Upper lobe of left lung (tissue), 4 donors: ENCODE measurements at regions not wholly inside any gene's neighbourhood (a gene's known extent, or its start where the extent isn't known, plus 50 kb on each side); places are given as distances from the start of the nearest gene placed in this dataset.

ENCODE experiments used
- EP300 ChIP-seq, 4 donors: sonication (generic); formaldehyde crosslinking; IDR thresholded peaks; one replicate each; pipeline ENCODE4 v1.5.1; 2017; ENCODE audit warnings: antibody characterized with exemption in 4 of 4, control low read depth in 2 of 4
- POLR2A ChIP-seq, 4 donors: fragments of 450-650 bp; IDR thresholded peaks; one replicate each; pipeline ENCODE4 v1.5.1; 2016 to 2017; ENCODE audit warnings: antibody characterized with exemption in 4 of 4, mild to moderate bottlenecking in 2 of 4
- POLR2AphosphoS5 ChIP-seq, 2 donors: sonication (generic); formaldehyde crosslinking; IDR thresholded peaks; one replicate each; pipeline ENCODE4 v1.5.1; 2017; ENCODE audit warnings: antibody characterized with exemption in 2 of 2
- TF ChIP-seq, protein P1 (sequence below), 6 experiments: fragments of 450-650 bp in 4 of 6; fragments of 200-600 bp in 2 of 6; sonication (generic) in 2 of 6; IDR thresholded peaks; one replicate each; pipeline ENCODE4 v1.5.1; 2016 to 2019; ENCODE audit warnings: antibody characterized with exemption in 6 of 6

GRCh38 chr2:215635788-215636139, 199.9 kb upstream of the FN1 start:
- TF ChIP-seq, protein P1, sequence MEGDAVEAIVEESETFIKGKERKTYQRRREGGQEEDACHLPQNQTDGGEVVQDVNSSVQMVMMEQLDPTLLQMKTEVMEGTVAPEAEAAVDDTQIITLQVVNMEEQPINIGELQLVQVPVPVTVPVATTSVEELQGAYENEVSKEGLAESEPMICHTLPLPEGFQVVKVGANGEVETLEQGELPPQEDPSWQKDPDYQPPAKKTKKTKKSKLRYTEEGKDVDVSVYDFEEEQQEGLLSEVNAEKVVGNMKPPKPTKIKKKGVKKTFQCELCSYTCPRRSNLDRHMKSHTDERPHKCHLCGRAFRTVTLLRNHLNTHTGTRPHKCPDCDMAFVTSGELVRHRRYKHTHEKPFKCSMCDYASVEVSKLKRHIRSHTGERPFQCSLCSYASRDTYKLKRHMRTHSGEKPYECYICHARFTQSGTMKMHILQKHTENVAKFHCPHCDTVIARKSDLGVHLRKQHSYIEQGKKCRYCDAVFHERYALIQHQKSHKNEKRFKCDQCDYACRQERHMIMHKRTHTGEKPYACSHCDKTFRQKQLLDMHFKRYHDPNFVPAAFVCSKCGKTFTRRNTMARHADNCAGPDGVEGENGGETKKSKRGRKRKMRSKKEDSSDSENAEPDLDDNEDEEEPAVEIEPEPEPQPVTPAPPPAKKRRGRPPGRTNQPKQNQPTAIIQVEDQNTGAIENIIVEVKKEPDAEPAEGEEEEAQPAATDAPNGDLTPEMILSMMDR (IDR thresholded peaks at IDR 0.05): no peak
- TF ChIP-seq POLR2AphosphoS5 (IDR thresholded peaks at IDR 0.05) (no peak), EP300 (IDR thresholded peaks at IDR 0.05) (no peak), POLR2A (IDR thresholded peaks at IDR 0.05) (no peak)
